ENCODE measurements at regions not wholly inside any gene's neighbourhood (a gene's known extent, or its start where the extent isn't known, plus 50 kb on each side); places are given as distances from the start of the nearest gene placed in this dataset.
"Not testable (repeated sequence)": the region's sequence is repeated elsewhere in the genome, so short reads cannot be mapped to it uniquely, and the experiment has no call there.

- Histone ChIP-seq H3K27ac (no peak overlapping the region), H3K4me1 (no peaks in the 10 kb centered on the region), H3K4me3 (no peak overlapping the region), H3K27me3 (no peaks in the 10 kb centered on the region), H3K9me3 (no peaks in the 10 kb centered on the region), H3K36me3 (no peaks in the 10 kb centered on the region)
- 75 to 82% (median 81%) methylated on average over 5 of the region's 5 CpGs for WGBS, 5 donors
- intact Hi-C loops (cut with DNase I; ENCODE audit: low total_unique reads), result no loop called here
- no peak for DNase-seq
- no peak for TF ChIP-seq EP300 (IDR thresholded peaks at IDR 0.05)
- TF ChIP-seq, protein P1, sequence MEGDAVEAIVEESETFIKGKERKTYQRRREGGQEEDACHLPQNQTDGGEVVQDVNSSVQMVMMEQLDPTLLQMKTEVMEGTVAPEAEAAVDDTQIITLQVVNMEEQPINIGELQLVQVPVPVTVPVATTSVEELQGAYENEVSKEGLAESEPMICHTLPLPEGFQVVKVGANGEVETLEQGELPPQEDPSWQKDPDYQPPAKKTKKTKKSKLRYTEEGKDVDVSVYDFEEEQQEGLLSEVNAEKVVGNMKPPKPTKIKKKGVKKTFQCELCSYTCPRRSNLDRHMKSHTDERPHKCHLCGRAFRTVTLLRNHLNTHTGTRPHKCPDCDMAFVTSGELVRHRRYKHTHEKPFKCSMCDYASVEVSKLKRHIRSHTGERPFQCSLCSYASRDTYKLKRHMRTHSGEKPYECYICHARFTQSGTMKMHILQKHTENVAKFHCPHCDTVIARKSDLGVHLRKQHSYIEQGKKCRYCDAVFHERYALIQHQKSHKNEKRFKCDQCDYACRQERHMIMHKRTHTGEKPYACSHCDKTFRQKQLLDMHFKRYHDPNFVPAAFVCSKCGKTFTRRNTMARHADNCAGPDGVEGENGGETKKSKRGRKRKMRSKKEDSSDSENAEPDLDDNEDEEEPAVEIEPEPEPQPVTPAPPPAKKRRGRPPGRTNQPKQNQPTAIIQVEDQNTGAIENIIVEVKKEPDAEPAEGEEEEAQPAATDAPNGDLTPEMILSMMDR (IDR thresholded peaks at IDR 0.05), result no peak
- no peak for TF ChIP-seq POLR2A (IDR thresholded peaks at IDR 0.05)
- no peak for TF ChIP-seq POLR2AphosphoS5 (IDR thresholded peaks at IDR 0.05)
Observed at GRCh38 chr14:25461780-25462179, 411.8 kb upstream of the STXBP6 start.

GRCh38 chr14:25444381-25444780 is 394.4 kb upstream of the STXBP6 start:
- Histone ChIP-seq H3K27me3 (no peaks in the 10 kb centered on the region), H3K36me3 (no peaks in the 10 kb centered on the region), H3K27ac (no peak overlapping the region), H3K4me3 (no peak overlapping the region), H3K4me1 (no peaks in the 10 kb centered on the region), H3K9me3 (no peaks in the 10 kb centered on the region)
- TF ChIP-seq EP300 (IDR thresholded peaks at IDR 0.05) (no peak), POLR2A (IDR thresholded peaks at IDR 0.05) (no peak), POLR2AphosphoS5 (IDR thresholded peaks at IDR 0.05) (no peak)
- TF ChIP-seq, protein P1 (IDR thresholded peaks at IDR 0.05), result no peak
- intact Hi-C loops (cut with DNase I; ENCODE audit: low total_unique reads), result no loop called here
- DNase-seq, result no peak
- WGBS, 5 donors, result 86 to 94% (median 92%) methylated on average over 2 of the region's 2 CpGs

DNA sequence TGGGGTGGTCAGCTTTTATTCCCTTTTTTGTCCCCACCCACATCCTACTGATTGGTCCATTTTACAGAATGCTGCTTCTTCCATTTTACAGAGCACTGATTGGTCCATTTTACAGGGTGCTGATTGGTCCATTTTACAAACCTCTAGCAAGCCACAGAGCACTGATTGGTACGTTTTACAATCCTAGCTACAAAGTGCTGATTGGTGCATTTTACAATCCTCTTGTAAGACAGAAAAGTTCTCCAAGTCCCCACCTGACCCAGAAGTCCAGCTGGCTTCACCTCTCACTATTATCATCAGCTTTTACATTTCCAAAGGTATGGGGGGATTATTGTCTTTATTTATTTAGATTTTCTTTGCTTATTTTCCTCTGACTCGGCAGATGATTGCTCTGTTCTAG is 390.4 kb upstream of the STXBP6 start:
- DNase-seq; H3K4me1 ChIP-seq; H3K27ac ChIP-seq; H3K36me3 ChIP-seq; intact Hi-C loops (cut with DNase I; ENCODE audit: low total_unique reads); H3K9me3 ChIP-seq; H3K4me3 ChIP-seq; H3K27me3 ChIP-seq: not testable (repeated sequence)
- 76 to 84% (median 80%) methylated on average over 2 of the region's 2 CpGs for WGBS, 5 donors

GRCh38 chr14:25436906-25437305 is 387.0 kb upstream of the STXBP6 start:
- Histone ChIP-seq H3K27ac (no peak overlapping the region), H3K9me3 (peaks cover 0 to 6% (median 0%) of the 10 kb centered on the region in 4 donors), H3K27me3 (no peaks in the 10 kb centered on the region), H3K36me3 (no peaks in the 10 kb centered on the region), H3K4me3 (no peak overlapping the region), H3K4me1 (no peaks in the 10 kb centered on the region)
- no peak for DNase-seq
- intact Hi-C loops (cut with DNase I; ENCODE audit: low total_unique reads), result no loop called here
- TF ChIP-seq, protein P1 (IDR thresholded peaks at IDR 0.05), result no peak
- TF ChIP-seq EP300 (IDR thresholded peaks at IDR 0.05) (no peak), POLR2AphosphoS5 (IDR thresholded peaks at IDR 0.05) (no peak), POLR2A (IDR thresholded peaks at IDR 0.05) (no peak)

GRCh38 chr14:25436288-25436875 is 386.4 kb upstream of the STXBP6 start:
- intact Hi-C loops (cut with DNase I; ENCODE audit: low total_unique reads), result no loop called here
- 77 to 86% (median 83%) methylated on average over 2 of the region's 2 CpGs for WGBS, 5 donors

More at GRCh38 chr14:25436288-25436875, 386.4 kb upstream of the STXBP6 start:
- Histone ChIP-seq H3K4me1 (no peaks in the 10 kb centered on the region), H3K4me3 (no peak overlapping the region), H3K27me3 (no peaks in the 10 kb centered on the region), H3K27ac (no peak overlapping the region), H3K9me3 (peaks cover 0 to 6% (median 0%) of the 10 kb centered on the region in 4 donors), H3K36me3 (no peaks in the 10 kb centered on the region)
- TF ChIP-seq, protein P1 (IDR thresholded peaks at IDR 0.05), result no peak
- TF ChIP-seq POLR2AphosphoS5 (IDR thresholded peaks at IDR 0.05) (no peak), EP300 (IDR thresholded peaks at IDR 0.05) (no peak), POLR2A (IDR thresholded peaks at IDR 0.05) (no peak)
- no peak for DNase-seq
